ENCODE measurements at regions not wholly inside any gene's neighbourhood (a gene's known extent, or its start where the extent isn't known, plus 50 kb on each side); places are given as distances from the start of the nearest gene placed in this dataset.

DNA sequence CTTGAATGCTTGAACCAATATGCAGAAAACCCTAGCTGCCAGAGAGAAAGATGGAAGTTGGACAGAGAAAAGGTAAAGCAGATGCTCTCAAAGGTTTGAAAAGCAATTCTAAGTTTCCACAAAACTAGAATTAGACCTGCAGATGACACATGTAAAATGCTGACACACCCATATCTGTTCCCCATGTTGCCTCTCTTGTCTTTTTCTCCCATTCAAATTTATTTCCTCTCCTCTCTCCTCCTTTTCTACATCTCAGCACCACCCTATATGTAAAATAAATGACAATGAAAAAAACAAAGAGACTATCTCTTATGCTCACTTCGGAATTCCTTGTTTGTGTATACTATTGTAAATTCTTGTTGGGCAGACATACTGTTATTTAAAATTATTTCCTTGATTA is 75.5 kb upstream of the PLEKHA5 start:
- DNase-seq = no peak

DNA sequence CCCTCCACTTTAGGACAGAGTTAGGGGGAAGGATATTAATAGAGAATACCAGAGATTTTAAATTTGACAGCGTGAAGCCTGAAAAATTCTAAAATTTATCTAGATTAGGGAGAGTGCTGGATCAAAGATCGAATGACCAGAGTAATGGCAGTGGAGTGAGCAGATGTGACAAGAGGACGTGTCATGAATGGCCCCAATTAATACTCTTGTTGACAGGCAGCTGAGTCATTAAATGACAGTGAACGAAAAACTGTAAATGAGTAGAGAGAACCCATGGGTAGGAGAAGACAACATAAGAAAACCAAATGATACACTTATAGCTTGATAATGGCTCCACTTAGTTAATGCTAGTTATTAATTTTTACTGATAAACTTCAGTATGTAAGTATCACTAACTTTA is 73.9 kb upstream of the PLEKHA5 start:
- no peak for DNase-seq

DNA sequence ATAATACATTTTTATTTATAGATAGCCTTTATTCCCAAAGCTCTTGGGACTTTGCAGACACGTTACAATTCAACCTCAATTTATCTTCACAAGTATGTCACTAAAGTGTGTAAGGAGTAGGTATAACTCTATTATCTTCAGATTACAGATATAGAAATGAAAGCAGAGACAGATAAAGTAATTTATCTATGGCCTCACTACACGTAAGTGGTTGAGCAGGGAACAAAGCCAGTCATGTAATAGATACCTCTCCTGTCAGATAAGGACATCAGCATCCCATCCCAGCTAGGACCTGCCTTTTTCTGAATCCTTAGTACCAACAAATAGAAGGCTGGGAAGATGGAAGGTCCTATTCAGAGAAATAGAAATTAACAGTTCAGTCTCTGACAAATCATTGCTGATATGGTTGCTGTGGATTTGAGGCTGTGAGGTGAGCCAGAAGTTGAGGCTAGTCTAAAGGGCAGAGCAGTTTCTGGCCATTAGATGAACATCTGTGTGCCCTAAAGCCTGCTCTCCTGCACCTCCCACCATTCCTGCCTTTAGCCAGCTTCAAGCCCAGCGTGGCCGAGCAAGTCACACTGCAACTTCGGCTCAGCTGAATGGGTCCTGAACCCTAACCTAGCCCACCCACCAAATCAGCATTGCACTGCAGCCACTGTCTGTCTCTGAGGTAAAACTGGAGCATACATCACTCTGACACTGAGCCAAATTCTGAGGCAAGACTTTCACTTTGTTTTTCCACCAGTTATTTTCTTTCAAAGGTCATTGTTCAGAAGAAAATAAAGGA is 71.1 kb upstream of the PLEKHA5 start:
- DNase-seq = no peak

DNA sequence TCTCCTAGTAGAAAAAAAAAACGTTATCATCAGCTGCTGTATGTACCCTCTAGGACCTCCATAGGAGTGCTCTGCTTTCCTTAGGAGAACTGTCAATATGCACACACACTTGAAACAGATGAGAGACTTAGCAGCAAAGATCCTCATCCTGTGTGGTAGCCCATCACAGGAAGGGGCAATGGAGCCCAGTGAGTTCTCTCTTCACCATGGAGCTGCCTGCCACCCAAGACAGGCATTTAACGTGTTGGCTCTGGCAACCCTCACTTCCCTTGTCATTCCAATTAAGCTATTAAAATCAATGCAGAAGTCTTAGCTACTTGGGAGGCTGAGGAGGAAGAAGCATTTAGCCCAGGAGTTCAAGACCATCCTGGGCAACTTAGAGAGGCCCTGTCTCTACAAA is 64.8 kb upstream of the PLEKHA5 start:
- no peak for DNase-seq

DNA sequence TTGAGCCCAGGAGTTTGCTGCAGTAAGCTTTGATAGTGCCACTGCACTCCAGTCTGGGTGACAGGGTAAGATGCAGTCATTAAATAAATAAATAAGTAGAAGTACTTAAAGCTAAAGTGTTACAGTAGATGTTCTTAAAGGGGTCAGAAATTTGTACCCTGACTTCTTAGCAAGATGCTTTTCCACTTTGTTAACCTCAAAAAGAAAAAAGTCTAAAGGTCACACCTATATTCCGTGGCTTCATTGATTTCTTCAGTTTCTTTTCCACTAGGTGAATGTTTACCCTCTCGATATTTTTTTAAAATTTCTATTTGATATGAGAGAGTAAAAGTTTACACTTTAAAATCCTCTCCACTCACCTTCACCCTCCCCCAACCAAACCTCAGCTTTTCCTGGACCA is 64.3 kb upstream of the PLEKHA5 start:
- no peak for DNase-seq

DNA sequence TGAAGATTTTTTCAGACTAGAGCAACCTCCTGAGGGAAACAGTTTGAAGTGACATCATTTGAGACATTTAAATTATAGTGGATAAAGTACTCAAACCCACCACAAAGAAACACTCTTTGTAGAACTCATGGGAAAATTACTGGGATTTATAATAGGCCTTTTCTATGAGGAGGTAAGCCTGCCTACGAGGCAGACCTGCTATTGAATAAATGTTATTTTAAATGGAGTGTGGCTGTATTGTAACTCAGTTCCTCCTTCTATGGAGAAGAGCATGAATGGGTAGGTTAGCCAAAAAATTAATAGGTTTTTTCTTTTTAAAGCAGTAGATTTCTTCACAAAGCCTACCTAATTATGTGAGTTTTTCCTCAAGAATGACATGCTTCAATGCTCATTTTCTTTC is 63.7 kb upstream of the PLEKHA5 start:
- DNase-seq = no peak

DNA sequence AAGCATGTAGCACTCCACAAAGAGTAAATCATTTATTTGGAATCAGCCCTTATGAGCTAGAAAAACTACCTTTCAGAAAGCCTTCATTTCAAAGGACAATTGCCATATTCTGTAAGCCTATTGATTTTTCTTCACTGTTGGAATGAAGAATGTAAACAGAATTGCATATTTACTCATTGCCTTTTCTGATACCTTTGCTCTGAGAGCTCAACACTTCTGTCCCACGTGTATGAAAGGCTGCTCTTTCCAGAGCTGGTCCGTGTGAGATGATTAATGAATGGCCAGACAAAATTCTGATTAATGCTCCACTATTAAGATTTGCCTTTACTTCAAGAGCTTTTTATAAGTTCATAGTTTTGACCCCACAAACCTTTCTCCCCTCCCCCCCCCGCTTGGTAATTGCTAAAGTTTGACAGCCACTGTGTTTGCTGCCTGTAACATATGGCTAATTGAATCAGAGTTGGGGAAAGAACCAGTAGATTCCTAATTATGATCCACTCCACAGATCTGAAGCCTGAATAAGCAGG is 63.0 kb upstream of the PLEKHA5 start:
- no peak for DNase-seq

DNA sequence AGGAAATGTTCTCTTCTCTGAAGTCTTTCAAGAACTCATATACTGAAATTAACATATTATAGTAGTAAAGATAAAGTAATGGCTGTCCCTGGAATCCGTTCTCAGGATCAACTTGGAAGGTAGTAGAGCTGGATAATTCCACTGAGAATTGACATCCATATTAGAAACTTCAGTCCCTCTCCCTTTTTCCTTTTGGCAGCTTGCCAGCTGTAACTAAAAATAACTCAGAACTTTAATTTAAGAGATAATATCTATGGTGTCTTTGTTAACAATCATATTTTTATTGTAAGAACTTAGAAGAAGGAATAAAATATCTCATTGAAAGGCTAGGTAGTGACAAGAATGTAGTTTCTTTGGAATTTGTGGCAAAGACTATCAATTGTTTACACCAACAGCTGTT is 61.4 kb upstream of the PLEKHA5 start:
- no peak for DNase-seq

DNA sequence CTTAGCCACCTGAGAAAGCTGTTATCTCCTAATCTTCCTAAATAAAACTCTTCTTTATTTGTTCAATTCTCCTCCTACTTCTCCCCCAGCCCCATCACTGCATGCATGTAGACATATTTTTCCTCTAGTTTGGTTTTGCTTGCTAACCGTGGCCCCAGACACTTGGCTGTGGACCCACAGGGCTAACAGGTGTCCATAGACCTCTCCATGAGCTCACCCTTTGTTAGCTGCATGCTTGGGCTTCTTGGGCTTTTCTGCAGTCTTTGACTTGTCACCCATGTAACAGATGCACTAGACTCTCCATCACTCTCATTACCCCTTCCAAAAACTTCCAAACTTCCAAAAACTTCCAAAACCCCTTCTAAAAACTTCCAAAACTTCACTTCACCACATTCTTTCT is 59.2 kb upstream of the PLEKHA5 start:
- DNase-seq = no peak

DNA sequence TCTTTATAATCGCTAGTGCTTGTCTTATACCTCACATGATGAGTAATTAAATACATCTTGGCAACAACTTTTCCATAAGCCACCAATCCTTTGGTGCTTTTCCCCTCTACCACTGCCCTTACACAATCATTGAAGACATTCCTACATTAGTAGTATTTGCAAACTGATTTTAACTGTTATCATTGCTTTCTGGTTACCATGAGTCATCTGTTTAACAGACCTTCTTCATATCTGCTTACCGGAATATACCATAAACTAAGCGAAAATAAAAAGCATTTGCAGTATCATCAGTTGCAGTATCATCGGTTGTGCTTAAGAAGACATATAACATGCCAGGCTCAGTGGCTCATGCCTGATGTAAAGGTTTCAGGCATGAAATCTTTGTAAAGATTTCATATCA is 54.8 kb upstream of the PLEKHA5 start:
- DNase-seq = no peak

DNA sequence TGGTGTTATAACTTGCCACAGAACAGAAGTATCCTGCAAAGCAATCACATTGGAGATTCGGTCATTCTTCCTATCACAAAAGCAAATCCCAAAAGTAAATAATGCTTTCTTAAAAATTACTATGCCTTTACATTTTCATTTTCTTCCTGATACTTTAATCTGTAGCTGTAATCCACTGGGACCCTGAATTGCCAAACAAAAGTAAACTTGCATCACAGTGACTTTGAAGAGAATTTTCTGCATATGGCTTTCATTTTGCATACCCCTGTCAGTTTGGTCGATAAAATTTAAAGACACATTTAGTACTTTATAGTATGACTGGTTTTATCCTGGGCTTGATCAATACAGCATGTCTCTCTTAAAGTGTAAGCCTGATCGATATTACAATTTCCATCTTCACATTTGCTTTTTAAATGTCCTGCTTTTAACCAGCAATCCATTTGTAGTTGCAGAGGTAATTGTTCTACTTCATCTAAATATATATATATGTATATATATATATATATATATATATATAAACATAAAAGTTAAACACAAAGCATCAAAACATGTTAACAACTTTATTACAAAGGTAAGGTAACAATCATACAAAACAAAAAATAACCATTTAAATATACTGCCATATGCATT is 53.7 kb upstream of the PLEKHA5 start:
- DNase-seq = no peak

Measured in fibroblast of skin of back (primary cell).